ENCODE measurements at regions not wholly inside any gene's neighbourhood (a gene's known extent, or its start where the extent isn't known, plus 50 kb on each side); places are given as distances from the start of the nearest gene placed in this dataset.
"Not testable (repeated sequence)": the region's sequence is repeated elsewhere in the genome, so short reads cannot be mapped to it uniquely, and the experiment has no call there.

DNA sequence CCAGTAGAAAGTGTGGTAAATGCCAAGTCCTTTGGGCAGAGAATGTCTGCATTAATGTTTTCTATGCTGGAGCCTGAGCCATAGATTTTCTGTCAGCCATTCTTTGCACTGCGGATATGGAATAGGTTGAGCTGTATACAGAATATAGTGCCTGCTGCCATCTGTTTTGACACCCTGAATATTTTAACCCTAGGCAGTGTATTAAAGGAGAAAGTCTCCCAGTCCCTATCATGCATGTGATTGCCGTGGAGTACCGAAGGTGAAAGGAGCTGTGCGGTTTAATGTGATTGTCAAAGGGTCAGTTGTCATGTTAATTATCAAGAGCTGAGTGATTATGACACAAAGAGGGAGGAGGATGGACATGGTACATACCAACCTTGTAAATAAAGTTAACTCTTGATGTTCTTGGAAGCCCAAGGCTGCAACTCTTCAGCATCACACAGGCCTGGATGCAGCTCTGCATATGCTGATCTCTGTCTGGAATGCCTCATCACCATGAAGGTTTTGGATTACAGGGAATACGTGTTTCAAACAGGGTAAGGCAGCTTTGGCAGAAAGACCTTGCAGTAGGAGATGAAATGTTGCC is 247.1 kb upstream of the ELAVL2 start:
- Mint-ChIP-seq H3K9me3 (no peaks in the 10 kb centered on the region), H3K36me3 (ENCODE audit: low read depth) (no peaks in the 10 kb centered on the region), H3K27me3 (ENCODE audit: low read depth, poor library complexity) (no peaks in the 10 kb centered on the region), H3K4me3 (no peak overlapping the region), H3K4me1 (peaks cover 8% of the 10 kb centered on the region), H3K27ac (no peak overlapping the region)
- DNase-seq = no peak
- TF ChIP-seq, protein P1, sequence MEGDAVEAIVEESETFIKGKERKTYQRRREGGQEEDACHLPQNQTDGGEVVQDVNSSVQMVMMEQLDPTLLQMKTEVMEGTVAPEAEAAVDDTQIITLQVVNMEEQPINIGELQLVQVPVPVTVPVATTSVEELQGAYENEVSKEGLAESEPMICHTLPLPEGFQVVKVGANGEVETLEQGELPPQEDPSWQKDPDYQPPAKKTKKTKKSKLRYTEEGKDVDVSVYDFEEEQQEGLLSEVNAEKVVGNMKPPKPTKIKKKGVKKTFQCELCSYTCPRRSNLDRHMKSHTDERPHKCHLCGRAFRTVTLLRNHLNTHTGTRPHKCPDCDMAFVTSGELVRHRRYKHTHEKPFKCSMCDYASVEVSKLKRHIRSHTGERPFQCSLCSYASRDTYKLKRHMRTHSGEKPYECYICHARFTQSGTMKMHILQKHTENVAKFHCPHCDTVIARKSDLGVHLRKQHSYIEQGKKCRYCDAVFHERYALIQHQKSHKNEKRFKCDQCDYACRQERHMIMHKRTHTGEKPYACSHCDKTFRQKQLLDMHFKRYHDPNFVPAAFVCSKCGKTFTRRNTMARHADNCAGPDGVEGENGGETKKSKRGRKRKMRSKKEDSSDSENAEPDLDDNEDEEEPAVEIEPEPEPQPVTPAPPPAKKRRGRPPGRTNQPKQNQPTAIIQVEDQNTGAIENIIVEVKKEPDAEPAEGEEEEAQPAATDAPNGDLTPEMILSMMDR (IDR thresholded peaks at IDR 0.05) = no peak

DNA sequence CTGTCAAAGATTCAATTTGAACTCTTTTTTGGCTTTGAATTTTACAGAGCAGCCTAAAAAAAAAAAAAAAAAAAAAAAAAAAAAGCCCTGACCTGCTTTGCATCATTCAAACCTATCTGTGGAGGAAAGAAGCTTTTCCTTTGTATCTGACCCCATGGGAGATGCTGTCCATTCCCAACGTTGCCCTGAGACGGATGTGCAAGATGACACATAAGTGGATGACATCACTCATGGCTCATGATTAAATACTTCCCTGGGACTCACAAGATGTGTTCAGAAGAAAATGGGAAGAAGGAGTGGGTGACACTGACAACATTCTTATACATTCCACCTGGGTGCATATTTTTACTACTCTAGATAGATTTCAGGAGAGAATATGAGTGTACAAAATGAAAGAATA is 245.7 kb upstream of the ELAVL2 start:
- Mint-ChIP-seq H3K9me3 (no peaks in the 10 kb centered on the region), H3K4me1 (peaks cover 8% of the 10 kb centered on the region), H3K36me3 (ENCODE audit: low read depth) (no peaks in the 10 kb centered on the region), H3K27ac (no peak overlapping the region), H3K4me3 (no peak overlapping the region), H3K27me3 (ENCODE audit: low read depth, poor library complexity) (no peaks in the 10 kb centered on the region)
- TF ChIP-seq, protein P1 (IDR thresholded peaks at IDR 0.05) = no peak
- DNase-seq = no peak

DNA sequence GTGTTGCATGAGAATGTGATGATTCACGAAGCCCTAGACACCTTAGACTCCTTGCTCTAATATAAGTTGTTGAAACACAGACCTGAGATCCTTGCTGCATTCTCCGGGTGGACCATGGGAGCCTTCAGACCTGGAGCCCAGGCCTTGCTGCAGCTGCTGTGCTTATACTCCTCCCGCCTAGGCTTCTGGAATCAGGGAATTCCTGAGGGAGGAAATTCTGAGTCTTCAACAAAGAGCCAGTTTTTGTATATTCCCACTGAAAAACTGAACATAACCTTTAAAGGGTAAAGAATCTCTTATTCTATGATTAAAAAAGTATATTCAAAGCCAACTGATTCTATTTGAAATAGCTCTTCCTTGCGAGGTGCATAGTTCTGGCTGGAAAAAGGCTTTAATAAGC is 245.1 kb upstream of the ELAVL2 start:
- DNase-seq = no peak
- TF ChIP-seq, protein P1 (IDR thresholded peaks at IDR 0.05) = no peak
- no peaks in the 10 kb centered on the region for H3K27me3 Mint-ChIP-seq (ENCODE audit: low read depth, poor library complexity)
- peaks cover 8% of the 10 kb centered on the region for H3K4me1 Mint-ChIP-seq
- H3K27ac Mint-ChIP-seq = no peak overlapping the region
- no peaks in the 10 kb centered on the region for H3K9me3 Mint-ChIP-seq
- H3K36me3 Mint-ChIP-seq (ENCODE audit: low read depth) = no peaks in the 10 kb centered on the region
- no peak overlapping the region for H3K4me3 Mint-ChIP-seq

DNA sequence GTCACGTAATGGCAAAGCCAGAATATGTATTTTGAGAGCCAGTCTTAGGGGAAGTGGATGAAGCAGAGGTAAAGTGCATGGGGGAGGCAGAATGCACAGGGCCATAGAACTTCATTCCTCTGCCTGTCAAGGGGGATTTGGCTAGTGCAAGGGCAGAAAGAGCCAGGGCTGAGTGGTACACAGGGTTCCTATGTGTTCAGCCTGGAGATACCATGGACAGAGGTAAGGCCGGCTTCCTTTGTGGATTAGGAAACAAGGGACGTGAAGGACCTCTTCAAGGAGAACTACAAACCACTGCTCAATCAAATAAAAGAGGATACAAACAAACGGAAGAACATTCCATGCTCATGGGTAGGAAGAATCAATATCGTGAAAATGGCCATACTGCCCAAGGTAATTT is 241.1 kb upstream of the ELAVL2 start:
- not testable (repeated sequence) for H3K9me3 Mint-ChIP-seq; H3K4me3 Mint-ChIP-seq; H3K27me3 Mint-ChIP-seq (ENCODE audit: low read depth, poor library complexity); H3K27ac Mint-ChIP-seq; H3K36me3 Mint-ChIP-seq (ENCODE audit: low read depth); H3K4me1 Mint-ChIP-seq; DNase-seq

DNA sequence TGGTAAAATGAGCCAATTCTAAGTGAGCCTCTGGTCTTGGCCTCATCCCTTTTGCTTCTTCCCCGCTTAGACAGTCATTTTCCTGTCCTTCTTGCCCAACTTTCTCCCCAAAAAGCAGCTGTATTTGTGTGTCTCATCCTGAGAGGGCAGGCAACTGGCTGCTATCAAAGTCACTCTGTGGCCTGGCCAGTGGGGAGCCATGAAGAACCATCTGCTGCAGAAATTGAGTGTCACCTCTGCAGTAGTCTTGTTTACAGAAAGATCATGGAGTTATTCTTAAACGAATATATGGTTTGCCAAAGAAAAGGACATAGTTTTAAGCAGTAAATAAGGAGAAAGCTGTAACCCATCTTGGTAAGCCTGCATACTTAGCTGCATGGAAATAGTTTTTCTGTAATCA is 233.6 kb upstream of the ELAVL2 start:
- Mint-ChIP-seq H3K4me1 (no peaks in the 10 kb centered on the region), H3K27ac (no peak overlapping the region), H3K27me3 (ENCODE audit: low read depth, poor library complexity) (no peaks in the 10 kb centered on the region), H3K9me3 (no peaks in the 10 kb centered on the region), H3K4me3 (no peak overlapping the region), H3K36me3 (ENCODE audit: low read depth) (no peaks in the 10 kb centered on the region)
- DNase-seq = no peak
- TF ChIP-seq, protein P1 (IDR thresholded peaks at IDR 0.05) = no peak

DNA sequence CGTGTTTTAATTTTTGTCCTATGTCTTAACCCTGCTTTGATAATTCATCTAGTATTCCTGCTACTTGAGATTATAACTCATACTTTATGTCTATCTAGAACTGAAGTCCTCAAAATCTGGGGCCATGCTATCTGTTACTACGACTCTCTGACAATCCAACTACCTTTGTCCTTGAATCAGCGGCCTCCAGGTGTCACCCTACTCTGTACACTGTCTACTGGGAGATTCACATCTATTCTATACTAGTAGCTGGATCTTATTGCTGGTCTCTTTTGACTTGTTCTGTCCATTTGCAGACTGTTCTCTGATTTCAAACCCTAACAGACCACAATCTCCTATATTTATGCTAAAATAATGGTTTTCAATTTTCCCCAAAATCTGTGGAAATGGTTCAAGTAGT is 225.5 kb upstream of the ELAVL2 start:
- Mint-ChIP-seq H3K4me3 (no peak overlapping the region), H3K27ac (no peak overlapping the region), H3K27me3 (ENCODE audit: low read depth, poor library complexity) (no peaks in the 10 kb centered on the region), H3K4me1 (no peaks in the 10 kb centered on the region), H3K9me3 (no peaks in the 10 kb centered on the region), H3K36me3 (ENCODE audit: low read depth) (no peaks in the 10 kb centered on the region)
- DNase-seq = no peak
- TF ChIP-seq, protein P1 (IDR thresholded peaks at IDR 0.05) = no peak

DNA sequence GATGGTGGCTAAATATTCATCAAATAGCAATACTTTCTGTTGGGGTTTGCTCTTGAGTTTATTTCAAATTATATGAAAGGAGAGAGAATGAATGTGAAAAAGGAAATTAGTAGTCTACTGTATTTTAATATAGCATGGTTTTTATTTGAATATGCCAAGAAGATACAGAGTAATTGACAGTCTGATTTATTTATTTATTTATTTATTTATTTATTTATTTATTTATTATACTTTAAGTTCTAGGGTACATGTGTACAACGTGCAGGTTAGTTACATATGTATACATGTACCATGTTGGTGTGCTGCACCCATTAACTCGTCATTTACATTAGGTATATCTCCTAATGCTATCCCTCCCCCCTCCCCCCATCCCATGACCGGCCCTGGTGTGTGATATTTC is 224.2 kb upstream of the ELAVL2 start:
- H3K4me1 Mint-ChIP-seq, H3K9me3 Mint-ChIP-seq: not testable (repeated sequence)

More for the DNA sequence above, 224.2 kb upstream of the ELAVL2 start:
- H3K27me3 Mint-ChIP-seq (ENCODE audit: low read depth, poor library complexity); H3K36me3 Mint-ChIP-seq (ENCODE audit: low read depth); H3K27ac Mint-ChIP-seq; H3K4me3 Mint-ChIP-seq; DNase-seq: not testable (repeated sequence)
